ENCODE measurements at regions not wholly inside any gene's neighbourhood (a gene's known extent, or its start where the extent isn't known, plus 50 kb on each side); places are given as distances from the start of the nearest gene placed in this dataset.
"Not testable (repeated sequence)": the region's sequence is repeated elsewhere in the genome, so short reads cannot be mapped to it uniquely, and the experiment has no call there.

- no peak for DNase-seq (ENCODE audit: low spot score)
Measured at GRCh38 chr21:26331205-26331980, 160.8 kb upstream of the APP start.

DNA sequence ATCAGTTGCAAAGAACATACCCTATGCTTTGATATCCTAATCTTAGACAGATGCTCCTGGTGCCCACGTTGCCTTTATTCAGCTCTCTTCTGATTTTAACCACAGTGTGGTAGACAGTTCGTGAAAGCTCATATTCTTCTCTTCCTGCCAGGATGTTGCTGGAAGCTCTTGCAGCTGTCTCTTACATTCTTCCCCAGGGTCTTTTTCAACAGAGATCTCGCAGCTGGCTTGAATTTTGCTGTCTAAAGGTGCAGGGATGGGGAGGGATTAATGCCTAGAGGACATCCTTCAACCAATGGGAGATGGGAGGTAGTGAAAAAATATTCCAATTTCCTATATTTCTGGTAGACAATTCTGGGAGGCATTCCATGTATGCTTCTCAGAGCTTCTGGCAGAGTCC, 150.0 kb upstream of the APP start:
- DNase-seq (ENCODE audit: low spot score): no peak

DNA sequence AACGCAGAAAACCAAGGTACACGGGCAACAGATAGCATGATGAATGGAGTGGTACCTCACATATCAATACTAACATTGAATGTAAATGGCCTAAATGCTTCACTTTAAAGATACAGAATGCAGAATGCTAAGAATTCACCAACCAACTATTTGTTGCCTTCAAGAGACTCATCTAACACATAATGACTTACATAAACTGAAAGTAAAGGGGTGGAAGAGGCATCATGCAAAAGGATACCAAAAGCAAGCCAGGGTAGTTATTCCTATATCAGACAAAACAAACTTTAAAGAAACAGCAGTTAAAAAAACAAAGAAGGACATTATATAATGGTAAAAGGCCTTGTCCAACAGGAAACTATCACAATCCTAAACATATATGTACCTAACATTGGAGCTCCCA, 137.1 kb upstream of the APP start:
- no peak for DNase-seq (ENCODE audit: low spot score)

GRCh38 chr21:26297851-26298250, 127.3 kb upstream of the APP start:
- no peak for DNase-seq (ENCODE audit: low spot score)

GRCh38 chr21:26293141-26293946, 122.8 kb upstream of the APP start:
- DNase-seq (ENCODE audit: low spot score): no peak

- no peak for DNase-seq (ENCODE audit: low spot score)
Measured at GRCh38 chr21:26288026-26288425, 117.5 kb upstream of the APP start.

DNA sequence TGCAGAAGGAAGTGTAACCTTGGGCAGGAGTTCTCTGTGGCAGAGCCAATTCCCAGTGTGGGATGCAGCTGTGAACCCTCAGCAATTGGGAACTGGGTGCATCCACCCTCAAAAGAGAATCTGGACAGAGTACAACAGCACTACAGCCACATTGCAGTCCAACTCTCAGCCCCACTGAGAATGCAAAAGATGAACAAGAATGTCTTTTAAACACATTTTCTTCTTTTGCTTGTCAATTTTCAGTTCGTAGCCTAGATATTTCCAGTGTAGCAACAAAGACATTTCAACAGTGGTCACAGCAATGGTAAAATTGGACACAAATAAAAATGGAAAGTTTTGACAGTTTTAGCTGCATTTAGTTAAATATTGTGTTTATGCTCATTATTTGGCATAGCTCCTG, 114.0 kb upstream of the APP start:
- DNase-seq (ENCODE audit: low spot score): no peak

DNA sequence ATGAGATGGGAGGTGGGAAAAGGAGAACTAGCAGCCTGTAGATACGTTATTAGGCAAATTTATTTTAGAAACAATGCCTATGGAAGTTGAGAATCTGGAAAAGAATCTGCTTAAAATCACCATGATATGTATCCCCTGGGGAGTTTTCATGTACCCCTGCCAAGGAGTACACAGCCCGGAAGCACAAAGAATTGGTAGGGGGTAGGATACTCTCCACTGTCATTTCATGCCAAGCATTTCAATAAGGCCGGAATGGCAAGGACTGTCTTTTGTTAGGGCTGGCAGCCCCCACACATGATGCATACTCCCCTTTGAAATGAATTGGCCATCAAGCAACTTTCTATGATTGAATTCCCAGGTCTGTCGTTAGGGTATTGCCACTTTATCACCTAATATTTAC, 111.5 kb upstream of the APP start:
- no peak for DNase-seq (ENCODE audit: low spot score)

DNA sequence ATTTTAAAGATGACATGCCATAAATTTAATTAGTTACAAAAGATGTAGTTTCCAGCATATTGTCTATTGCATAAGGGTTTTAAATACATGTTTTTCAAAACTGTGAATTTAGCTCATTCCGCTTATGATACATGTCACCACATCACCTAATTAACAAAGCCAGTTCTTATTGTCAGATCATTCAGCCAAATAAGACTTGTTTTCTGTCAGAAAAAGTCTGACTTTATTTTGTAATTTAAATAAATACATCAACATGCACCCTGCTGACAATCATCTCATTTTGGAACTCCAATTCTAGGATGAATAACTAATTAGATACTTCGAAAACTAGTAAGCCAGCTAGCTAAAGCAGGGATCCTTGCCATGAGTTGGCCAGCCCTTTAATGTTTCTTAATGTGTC, 110.9 kb upstream of the APP start:
- DNase-seq (ENCODE audit: low spot score): no peak

- no peak for DNase-seq (ENCODE audit: low spot score)
Measured at GRCh38 chr21:26280775-26281174, 110.2 kb upstream of the APP start.

GRCh38 chr21:26280148-26280547, 109.6 kb upstream of the APP start:
- no peak for DNase-seq (ENCODE audit: low spot score)

DNA sequence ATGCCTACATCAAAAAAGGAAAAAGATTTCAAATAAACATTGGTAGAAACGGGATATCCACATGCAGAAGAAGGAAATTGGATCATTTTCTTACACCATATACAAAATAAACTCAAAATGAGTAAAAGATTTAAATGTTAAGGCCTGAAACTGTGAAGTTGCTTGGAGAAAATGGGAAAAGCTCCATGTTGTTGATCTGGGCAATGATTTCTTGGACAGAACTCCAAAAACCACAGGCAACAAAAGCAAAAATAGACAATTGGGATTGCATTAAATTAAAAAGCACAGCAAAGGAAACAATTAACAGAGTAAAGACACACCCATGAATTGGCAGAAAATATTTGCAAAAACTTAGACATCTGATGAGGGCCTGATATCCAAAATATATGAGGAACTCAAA, 105.2 kb upstream of the APP start:
- no peak for DNase-seq (ENCODE audit: low spot score)

GRCh38 chr21:26273686-26274313, 103.2 kb upstream of the APP start:
- no peak for DNase-seq (ENCODE audit: low spot score)

DNA sequence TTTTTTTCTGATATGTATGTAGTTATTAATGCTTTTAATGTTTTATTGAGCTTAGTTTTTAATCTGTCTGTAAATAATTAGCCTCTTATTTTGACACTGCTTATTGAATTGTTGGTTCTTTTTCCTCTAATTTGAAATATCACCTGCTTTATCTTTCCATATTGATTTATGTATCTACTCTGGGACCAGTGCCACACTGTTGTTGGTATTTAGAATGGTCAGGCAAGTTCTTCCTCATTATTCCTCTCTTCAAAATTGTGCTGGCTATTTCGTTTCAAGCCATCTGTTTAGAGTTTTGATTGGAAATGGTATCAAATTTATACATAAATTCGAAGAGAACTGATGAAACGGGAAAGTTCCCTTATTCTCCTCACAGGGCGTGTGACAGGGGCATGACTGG, 96.8 kb upstream of the APP start:
- DNase-seq (ENCODE audit: low spot score): no peak

GRCh38 chr21:26246073-26246472, 75.5 kb upstream of the APP start:
- no peak for DNase-seq (ENCODE audit: low spot score)

GRCh38 chr21:26245428-26245827, 74.9 kb upstream of the APP start:
- no peak for DNase-seq (ENCODE audit: low spot score)

DNA sequence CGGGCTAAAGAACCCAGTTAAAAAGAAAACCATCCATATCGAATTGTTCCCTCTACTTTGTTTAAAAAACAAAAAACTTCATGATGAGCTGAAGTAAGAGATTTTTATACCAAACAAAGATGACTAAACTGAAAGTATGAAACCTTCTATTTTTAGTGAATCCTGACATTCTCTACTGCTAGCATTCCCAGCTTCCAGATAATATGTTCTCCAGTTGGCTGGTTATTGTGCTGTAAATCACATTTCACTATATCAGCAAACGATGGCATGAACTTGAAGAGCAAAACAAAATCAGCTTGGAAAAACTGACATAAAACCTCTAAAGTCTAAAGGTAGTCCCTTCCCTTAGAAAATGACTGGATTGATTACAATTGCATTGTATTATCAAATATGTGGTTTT, 68.1 kb upstream of the APP start:
- DNase-seq (ENCODE audit: low spot score): no peak

DNA sequence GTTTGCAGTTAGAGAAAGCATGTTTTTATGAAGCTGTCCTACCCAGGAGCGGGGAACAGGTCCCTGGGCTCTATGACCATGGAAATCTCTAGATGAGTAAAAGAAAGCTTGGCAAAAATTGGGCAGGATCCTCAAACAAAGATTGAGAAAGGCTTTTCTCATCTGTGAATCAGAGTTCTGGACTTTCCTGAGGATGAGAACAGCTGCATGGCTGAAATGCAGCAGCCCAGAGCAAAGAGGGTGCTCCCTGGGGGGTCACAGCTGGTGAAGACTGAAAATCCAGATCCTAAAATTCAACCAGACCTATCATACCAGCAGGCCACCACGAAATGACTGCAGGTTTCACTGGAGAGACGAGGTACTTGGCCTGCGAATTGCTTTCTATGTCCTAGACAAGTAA, 65.7 kb upstream of the APP start:
- no peak for DNase-seq (ENCODE audit: low spot score)

DNA sequence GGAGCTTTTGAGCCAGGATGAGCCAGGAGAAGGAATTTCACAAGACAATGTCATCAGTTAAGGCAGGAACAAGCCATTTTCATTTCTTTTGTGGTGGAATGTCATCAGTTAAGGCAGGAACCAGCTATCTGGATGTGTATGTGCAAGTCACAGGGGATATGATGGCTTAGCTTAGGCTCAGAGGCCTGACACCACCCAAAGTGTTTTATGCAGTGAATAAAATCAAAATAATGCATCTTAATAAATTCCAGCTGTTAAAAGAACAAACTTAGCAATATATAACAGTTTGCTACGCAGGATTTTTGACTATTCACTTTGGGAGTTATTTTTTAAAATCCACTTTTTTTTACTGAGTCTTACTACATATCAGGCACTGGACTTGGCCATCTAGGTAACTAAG, 62.7 kb upstream of the APP start:
- DNase-seq (ENCODE audit: low spot score): not testable (repeated sequence)

DNA sequence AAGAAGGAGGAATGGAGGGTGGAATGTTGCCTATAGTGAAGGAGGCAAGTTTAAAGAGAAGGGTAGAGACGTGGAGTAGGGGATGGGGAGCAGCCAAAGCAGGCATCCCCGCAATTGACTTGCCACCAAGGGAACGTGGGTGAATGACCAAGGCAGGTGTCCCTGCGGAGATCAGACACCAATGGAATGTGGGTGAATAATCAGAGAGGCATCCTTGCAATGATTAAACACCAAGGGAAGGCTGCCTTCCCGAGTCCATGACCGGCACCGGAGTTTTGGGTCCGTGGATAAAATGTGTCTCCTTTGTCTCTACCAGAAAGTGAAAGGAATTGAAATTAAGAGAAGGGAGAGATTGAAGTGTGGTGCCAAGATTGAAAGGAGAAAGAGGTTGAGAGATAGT, 61.9 kb upstream of the APP start:
- not testable (repeated sequence) for DNase-seq (ENCODE audit: low spot score)

GRCh38 chr21:26227130-26227529, 56.6 kb upstream of the APP start:
- DNase-seq (ENCODE audit: low spot score): no peak

GRCh38 chr21:26226724-26227123, 56.2 kb upstream of the APP start:
- no peak for DNase-seq (ENCODE audit: low spot score)

GRCh38 chr21:26225046-26225445, 54.5 kb upstream of the APP start:
- DNase-seq (ENCODE audit: low spot score): no peak
